GM23248 (cell line): ENCODE measurements at regions not wholly inside any gene's neighbourhood (a gene's known extent, or its start where the extent isn't known, plus 50 kb on each side); places are given as distances from the start of the nearest gene placed in this dataset.

ENCODE experiments used
- EZH2 ChIP-seq: fragments of 200-600 bp; sonication (generic); IDR thresholded peaks from 2 replicates; pipeline ENCODE4 v1.6.1; 2018; ENCODE audit warnings: antibody characterized with exemption, mild to moderate bottlenecking; ENCODE audit not compliant: insufficient read depth, poor library complexity, severe bottlenecking
- EZH2phosphoT487 ChIP-seq: fragments of 200-600 bp; sonication (generic); IDR thresholded peaks from 2 replicates; pipeline ENCODE4 v1.6.1; 2018; ENCODE audit warnings: antibody characterized with exemption, moderate library complexity, mild to moderate bottlenecking, low read depth; ENCODE audit not compliant: insufficient read depth

- TF ChIP-seq EZH2 (no peak), EZH2phosphoT487 (no peak)
Observed at GRCh38 chr7:96596120-96596826, 113.4 kb downstream of the SEM1 start.
